ENCODE measurements at regions not wholly inside any gene's neighbourhood (a gene's known extent, or its start where the extent isn't known, plus 50 kb on each side); places are given as distances from the start of the nearest gene placed in this dataset.
"Not testable (repeated sequence)": the region's sequence is repeated elsewhere in the genome, so short reads cannot be mapped to it uniquely, and the experiment has no call there.

GRCh38 chr17:14547016-14547415 is 246.1 kb downstream of the HS3ST3B1 start:
- DNase-seq (ENCODE audit: low spot score), result no peak

GRCh38 chr17:14545156-14545906 is 244.4 kb downstream of the HS3ST3B1 start:
- DNase-seq (ENCODE audit: low spot score), result no peak

GRCh38 chr17:14541714-14542113 is 240.8 kb downstream of the HS3ST3B1 start:
- no peak for DNase-seq (ENCODE audit: low spot score)

DNA sequence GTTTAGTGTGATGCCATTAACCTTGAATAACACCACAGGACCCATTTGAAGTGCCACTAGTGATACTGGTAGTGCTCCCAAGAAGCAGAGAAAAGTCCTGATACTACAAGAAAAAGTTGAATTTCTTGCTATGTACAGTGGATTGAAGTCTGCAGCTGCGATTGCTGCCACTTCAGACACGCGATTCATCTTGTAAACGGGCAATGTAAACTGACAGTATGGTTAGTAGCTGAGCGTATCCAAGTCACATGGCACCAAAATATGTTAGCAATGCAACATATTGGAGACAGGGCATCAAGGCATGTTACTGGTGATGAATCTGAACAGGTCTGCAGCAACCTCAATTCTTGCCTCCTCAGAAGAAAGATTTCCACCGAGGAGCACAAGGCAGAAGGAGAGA is 238.9 kb downstream of the HS3ST3B1 start:
- DNase-seq (ENCODE audit: low spot score), result no peak

- not testable (repeated sequence) for DNase-seq (ENCODE audit: low spot score)
Measured at GRCh38 chr17:14532242-14532641, 231.4 kb downstream of the HS3ST3B1 start.

DNA sequence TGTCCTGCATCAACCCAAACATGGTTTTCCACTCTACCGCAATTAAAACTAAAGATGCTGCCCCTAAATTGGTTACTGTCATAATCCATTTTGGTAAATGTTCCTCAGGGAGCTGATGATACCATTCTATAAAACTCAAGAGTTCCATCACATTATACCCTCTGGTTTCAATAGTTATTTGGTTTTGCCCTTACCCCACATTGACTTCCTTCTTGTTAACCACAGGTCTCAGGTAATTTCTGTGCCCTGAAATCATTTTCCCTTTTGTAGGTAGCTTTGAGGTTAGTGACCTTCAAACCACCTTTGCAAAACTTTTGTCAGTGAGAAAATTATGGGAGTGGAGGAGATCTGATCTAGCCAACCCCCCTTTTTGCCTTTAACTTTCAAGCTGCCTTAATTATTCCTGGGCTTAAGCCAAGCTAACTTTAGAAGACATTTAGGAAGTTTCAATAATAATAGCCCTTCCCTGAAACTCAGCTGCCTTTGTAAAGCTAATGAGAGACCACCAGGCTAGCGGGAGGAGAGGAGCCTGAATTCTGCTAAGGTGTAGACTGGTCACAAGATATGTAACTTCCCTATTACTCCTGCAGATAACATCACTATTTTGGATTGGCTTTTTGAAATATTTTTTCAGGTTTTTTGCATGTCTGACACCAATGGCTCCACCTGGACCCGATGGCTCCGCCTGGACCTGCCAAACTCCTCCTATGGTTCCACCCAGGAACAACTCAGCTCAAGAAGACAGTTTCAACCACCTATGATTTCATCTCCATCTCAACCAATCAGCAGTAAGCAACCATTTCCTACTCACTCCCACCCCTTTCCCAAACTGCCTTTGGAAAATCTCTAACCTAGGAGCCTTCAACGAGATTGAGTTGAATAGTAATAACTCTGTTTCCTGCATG is 224.9 kb downstream of the HS3ST3B1 start:
- DNase-seq (ENCODE audit: low spot score), result no peak

DNA sequence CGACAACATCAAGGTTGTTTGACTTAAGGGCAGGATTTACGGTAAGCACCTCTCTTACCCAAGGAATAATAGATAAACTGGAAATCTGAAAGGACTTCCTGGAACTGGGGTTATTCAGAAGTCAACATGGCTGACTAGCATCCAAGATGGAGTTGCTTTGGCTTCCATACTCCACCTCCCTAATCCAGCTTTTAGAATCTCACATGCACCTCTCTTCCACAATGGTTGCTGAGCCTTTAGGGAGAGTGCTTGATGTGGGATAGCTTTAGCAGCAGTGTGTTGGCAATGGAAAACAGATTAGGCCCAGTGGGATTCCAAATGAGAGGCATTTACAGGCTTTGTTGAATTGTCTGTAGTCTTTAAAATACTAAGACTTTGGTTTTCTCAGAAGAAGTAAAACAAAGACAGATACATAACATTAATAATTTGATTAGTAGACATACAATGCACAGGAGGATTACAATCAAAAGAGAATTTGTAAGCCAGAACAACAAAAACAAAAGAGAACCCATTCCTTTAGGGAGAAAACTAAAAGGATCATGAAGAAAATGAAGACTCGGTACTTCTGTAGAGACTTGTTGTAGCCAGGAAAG is 222.0 kb downstream of the HS3ST3B1 start:
- no peak for DNase-seq (ENCODE audit: low spot score)

DNA sequence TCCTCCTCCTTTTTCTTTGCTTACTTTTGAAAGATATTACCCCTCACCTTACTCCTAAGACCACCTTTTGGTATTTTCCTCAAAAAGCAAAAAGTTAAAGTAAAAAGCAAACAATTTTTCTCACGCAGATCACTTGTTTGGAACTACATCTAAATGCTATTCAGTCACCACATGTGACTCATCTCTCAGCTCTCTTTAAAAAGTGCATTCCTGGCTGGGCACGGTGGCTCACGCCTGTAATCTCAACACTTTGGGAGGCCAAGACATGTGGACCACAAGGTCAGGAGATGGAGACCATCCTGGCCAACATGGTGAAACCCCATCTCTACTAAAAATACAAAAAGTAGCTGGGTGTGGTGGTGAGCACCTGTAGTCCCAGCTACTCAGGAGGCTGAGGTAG is 218.0 kb downstream of the HS3ST3B1 start:
- not testable (repeated sequence) for DNase-seq (ENCODE audit: low spot score)

DNA sequence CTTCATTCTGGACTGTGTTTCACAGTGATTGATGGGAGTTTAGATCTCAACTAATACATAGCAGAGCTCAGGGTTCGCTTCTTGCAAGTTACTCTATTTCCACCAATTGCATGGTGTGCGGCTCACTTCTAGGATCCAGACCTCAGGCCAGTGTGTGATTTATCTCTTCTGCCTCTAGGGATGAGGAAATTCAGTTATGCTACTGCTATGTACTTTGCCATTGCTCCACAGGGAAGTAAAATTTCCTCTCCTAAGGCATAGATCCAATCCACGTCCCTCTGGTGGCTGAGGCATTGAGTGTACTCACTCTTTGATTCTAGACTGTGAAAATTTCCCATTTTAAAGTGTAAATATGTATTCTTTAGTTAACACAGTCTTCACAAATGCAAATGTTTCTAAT is 214.1 kb downstream of the HS3ST3B1 start:
- no peak for DNase-seq (ENCODE audit: low spot score)

GRCh38 chr17:14513835-14514234 is 213.0 kb downstream of the HS3ST3B1 start:
- no peak for DNase-seq (ENCODE audit: low spot score)

GRCh38 chr17:14510136-14510535 is 209.3 kb downstream of the HS3ST3B1 start:
- no peak for DNase-seq (ENCODE audit: low spot score)

- no peak for DNase-seq (ENCODE audit: low spot score)
Measured at GRCh38 chr17:14508156-14508555, 207.3 kb downstream of the HS3ST3B1 start.

DNA sequence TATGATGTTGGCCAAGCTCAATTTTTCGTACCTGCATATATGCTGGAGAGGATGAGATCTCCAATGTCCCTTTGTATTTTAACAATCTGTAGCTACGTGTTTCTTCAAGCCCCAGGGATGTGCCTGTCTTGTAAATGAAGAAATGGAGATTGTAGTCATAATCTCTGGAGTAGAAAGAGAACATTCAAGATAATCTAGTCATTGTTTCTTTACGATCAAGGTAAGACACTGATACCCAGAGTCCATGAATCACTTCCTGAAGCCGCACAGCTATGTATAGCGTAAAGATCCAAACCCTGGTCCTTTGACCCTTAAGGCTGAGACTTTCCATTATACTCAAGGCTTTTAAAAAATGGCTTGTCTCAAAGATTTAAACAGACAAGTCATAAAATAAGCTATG is 205.5 kb downstream of the HS3ST3B1 start:
- no peak for DNase-seq (ENCODE audit: low spot score)

DNA sequence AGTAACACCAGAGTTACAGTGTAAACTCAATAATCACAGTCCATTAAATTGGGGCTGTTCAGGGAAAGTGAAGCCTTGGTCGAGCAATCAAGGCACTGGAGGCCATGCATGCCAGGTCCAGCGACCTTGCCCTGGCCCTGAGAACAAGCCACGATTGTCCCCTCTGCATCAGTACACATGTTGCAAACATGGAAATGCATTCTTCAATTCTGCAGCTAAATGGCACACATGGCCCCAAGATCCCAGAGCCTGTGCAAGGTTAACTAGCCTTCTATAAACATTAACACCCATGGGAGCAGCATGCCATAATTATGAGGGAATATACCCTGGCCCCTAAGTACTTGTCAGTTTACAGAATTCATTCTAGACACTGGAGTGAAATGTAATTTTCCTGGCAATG is 204.7 kb downstream of the HS3ST3B1 start:
- DNase-seq (ENCODE audit: low spot score), result no peak

- DNase-seq (ENCODE audit: low spot score), result no peak
Measured at GRCh38 chr17:14499976-14500375, 199.1 kb downstream of the HS3ST3B1 start.

GRCh38 chr17:14498812-14499211 is 197.9 kb downstream of the HS3ST3B1 start:
- DNase-seq (ENCODE audit: low spot score), result no peak

- DNase-seq (ENCODE audit: low spot score), result no peak
Measured at GRCh38 chr17:14494161-14494560, 193.3 kb downstream of the HS3ST3B1 start.

DNA sequence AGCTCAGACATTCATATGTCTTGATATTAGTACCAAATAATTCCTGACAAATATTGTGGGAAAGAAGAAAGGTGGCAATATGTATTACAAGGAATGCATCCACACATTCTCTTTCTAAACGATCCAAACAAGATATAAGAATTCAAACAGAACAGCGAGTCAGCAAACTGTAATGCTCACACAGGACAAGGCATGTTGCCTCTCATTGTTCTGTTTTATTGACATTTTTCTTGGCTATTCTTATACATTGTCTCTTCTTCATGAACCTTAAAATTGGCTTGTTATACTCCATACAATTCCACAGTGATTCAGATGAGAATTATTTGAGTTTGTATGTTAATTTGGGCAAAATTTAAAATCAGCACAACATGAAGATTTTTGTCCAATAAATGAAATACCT is 189.1 kb downstream of the HS3ST3B1 start:
- DNase-seq (ENCODE audit: low spot score), result no peak

DNA sequence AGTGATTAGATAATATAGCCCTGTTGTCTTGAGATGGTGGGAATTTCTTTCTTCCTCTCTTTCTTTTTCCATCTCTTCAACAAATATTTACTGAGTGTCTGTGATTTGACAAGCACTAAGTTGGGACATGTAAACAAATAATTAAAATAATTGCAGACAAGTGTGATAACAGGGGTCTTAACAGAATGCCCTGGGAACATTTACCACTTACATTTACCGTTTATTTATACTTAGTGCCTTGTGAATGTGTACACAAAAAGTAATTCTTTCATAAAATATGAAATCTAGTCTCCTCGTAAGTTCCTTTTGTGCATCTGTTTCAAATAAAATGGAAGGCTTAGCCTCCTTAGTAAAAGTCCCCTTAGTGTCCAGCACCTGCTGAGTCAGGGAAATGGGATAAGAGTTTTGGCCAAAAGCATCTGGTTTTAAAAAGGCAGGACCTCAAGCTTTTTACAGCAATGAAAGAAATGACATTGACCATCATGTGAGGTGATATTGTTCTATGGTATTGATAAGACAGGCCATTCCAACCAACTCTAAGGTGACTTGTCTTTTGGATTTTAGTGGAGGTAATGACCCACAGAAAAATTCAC is 188.2 kb downstream of the HS3ST3B1 start:
- DNase-seq (ENCODE audit: low spot score), result no peak

DNA sequence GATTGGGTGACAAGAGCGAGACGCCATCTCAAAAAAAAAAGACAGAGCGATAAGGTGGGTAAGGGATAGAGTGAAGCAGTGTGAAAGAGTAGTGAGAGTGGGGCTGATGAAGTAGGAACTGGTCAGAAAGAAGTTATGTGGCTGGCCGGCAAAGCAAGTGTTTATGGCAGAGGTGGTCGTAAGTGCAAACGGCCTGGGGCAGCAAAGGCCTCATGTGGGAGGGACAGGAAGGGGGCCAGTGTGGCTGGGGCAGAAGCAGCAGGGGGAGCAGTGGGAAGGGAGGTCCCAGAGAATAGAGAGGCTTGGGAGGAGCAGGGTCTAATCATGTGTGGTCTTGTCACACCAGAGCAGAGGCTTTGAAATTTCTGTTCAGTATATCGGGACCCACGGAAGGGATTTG is 186.2 kb downstream of the HS3ST3B1 start:
- DNase-seq (ENCODE audit: low spot score), result no peak

GRCh38 chr17:14482715-14483114 is 181.8 kb downstream of the HS3ST3B1 start:
- no peak for DNase-seq (ENCODE audit: low spot score)

- DNase-seq (ENCODE audit: low spot score), result no peak
Measured at GRCh38 chr17:14481664-14482063, 180.8 kb downstream of the HS3ST3B1 start.
